SU-DHL-6 (cell line): ENCODE measurements at regions not wholly inside any gene's neighbourhood (a gene's known extent, or its start where the extent isn't known, plus 50 kb on each side); places are given as distances from the start of the nearest gene placed in this dataset.

Experiments
- H2AFZ ChIP-seq: fragments of 200-600 bp; sonication (generic); 2 replicates; pipeline ENCODE4 v1.6.1; 2014; ENCODE audit warnings: low read depth, mild to moderate bottlenecking, moderate library complexity, mixed read lengths, antibody characterized with exemption, low read length; ENCODE audit not compliant: severe bottlenecking
- H3F3A ChIP-seq: fragments of 200-600 bp; shearing (Covaris generic); 2 replicates; pipeline ENCODE4 v1.6.0; 2016; ENCODE audit warnings: antibody characterized with exemption, mild to moderate bottlenecking; ENCODE audit not compliant: insufficient read depth
- H3K27ac ChIP-seq: fragments of 200-600 bp; sonication (generic); 2 replicates; pipeline ENCODE4 v1.5.1; 2016; ENCODE audit warnings: low read depth, mild to moderate bottlenecking, low read length, moderate library complexity, mixed read lengths
- H3K27me3 ChIP-seq: fragments of 200-600 bp; sonication (generic), shearing (Covaris generic); 2 replicates; pipeline ENCODE4 v1.6.0; 2014; ENCODE audit warnings: mild to moderate bottlenecking, low read length
- H3K36me3 ChIP-seq: fragments of 200-600 bp; sonication (generic); 2 replicates; pipeline ENCODE4 v1.6.1; 2014; ENCODE audit warnings: mild to moderate bottlenecking, low read length, mixed read lengths
- H3K4me2 ChIP-seq: fragments of 300-600, 200-600 bp; shearing (Covaris generic), sonication (generic); 2 replicates; pipeline ENCODE4 v1.6.0; 2014; ENCODE audit warnings: low read length, low read depth, mild to moderate bottlenecking; ENCODE audit not compliant: poor library complexity, severe bottlenecking
- H3K4me3 ChIP-seq: fragments of 200-600 bp; sonication (generic); 2 replicates; pipeline ENCODE4 v1.5.1; 2014; ENCODE audit warnings: antibody characterized with exemption, low read length, mild to moderate bottlenecking, mixed read lengths; ENCODE audit not compliant: insufficient read depth, poor library complexity, severe bottlenecking
- H3K79me2 ChIP-seq: fragments of 200-600 bp; sonication (generic); 2 replicates; pipeline ENCODE4 v1.6.1; 2014; ENCODE audit warnings: mild to moderate bottlenecking, low read length, moderate library complexity; ENCODE audit not compliant: insufficient read depth
- H3K9ac ChIP-seq: fragments of 200-600 bp; sonication (generic); 2 replicates; pipeline ENCODE4 v1.7.0; 2014; ENCODE audit warnings: mild to moderate bottlenecking, low read length
- H3K9me2 ChIP-seq: fragments of 200-600 bp; sonication (generic); replicated peaks from 2 replicates; pipeline ENCODE4 v1.6.1; 2014; ENCODE audit warnings: low read length; ENCODE audit not compliant: insufficient read depth
- H3K9me3 ChIP-seq: fragments of 200-600 bp; sonication (generic); 2 replicates; pipeline ENCODE4 v1.6.1; 2014; ENCODE audit warnings: low read length, mixed read lengths; ENCODE audit not compliant: insufficient read depth
- H4K20me1 ChIP-seq: fragments of 200-600 bp; sonication (generic); 2 replicates; pipeline ENCODE4 v1.6.1; 2014; ENCODE audit warnings: low read depth, mild to moderate bottlenecking, antibody characterized with exemption, low read length, moderate library complexity, mixed read lengths
- EZH2phosphoT487 ChIP-seq: fragments of 200-600 bp; sonication (generic), shearing (Covaris generic); conservative IDR thresholded peaks from 2 replicates; pipeline ENCODE4 v1.6.1; 2018; ENCODE audit warnings: mild to moderate bottlenecking, antibody characterized with exemption, low read length, moderate library complexity, mixed read lengths
- TF ChIP-seq, protein P1 (sequence below): fragments of 200-600 bp; sonication (generic); IDR thresholded peaks from one replicate; pipeline ENCODE4 v1.5.1; 2017; ENCODE audit warnings: antibody characterized with exemption, mild to moderate bottlenecking, low read length, moderate library complexity; ENCODE audit not compliant: insufficient read depth, poor library complexity, severe bottlenecking

DNA sequence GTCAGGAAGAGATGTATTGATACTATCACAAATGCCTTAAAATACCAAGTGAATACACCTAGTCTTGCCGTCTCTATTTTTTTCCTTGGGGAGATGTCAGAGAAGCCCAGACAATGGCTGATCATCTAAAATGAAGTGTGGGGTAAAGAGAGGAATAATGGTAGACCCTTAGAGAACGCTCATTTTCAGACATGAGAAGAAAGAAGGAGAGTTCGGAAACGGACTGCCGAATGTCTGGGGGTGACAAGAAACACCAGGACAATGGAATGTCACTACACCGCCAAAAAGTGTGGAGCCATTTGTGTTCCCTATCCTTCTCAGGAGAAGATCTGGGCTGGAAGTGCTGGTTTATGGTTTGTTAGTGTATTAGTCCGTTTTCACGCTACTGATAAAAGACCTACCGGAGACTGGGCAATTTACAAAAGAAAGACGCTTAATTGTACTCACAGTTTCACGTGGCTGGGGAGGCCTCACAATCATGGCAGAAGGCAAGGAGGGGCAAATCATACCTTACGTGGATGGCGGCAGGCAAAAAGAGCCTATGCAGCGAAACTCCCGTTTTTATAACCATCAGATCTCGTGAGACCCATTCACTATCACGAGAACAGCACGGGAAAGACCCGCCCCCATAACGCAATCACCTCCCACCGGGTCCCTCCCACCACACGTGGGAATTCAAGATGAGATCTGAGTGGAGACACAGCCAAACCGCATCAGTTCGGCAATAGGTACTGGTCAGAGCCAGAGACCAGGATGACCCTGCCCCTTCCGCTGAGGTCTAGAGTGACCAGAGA lies 743.7 kb downstream of the GALR1 start:
- no peak overlapping the region for H3K4me2 ChIP-seq
- no peaks in the 10 kb centered on the region for H3K27me3 ChIP-seq
- no peak overlapping the region for H3K27ac ChIP-seq
- no peaks in the 10 kb centered on the region for H3K36me3 ChIP-seq
- no peaks in the 10 kb centered on the region for H3K79me2 ChIP-seq
- H3K9me2 ChIP-seq, result no peaks in the 10 kb centered on the region
- H3F3A ChIP-seq, result no peaks in the 10 kb centered on the region
- H3K9ac ChIP-seq, result no peak overlapping the region
- H3K9me3 ChIP-seq, result no peaks in the 10 kb centered on the region
- TF ChIP-seq, protein P1, sequence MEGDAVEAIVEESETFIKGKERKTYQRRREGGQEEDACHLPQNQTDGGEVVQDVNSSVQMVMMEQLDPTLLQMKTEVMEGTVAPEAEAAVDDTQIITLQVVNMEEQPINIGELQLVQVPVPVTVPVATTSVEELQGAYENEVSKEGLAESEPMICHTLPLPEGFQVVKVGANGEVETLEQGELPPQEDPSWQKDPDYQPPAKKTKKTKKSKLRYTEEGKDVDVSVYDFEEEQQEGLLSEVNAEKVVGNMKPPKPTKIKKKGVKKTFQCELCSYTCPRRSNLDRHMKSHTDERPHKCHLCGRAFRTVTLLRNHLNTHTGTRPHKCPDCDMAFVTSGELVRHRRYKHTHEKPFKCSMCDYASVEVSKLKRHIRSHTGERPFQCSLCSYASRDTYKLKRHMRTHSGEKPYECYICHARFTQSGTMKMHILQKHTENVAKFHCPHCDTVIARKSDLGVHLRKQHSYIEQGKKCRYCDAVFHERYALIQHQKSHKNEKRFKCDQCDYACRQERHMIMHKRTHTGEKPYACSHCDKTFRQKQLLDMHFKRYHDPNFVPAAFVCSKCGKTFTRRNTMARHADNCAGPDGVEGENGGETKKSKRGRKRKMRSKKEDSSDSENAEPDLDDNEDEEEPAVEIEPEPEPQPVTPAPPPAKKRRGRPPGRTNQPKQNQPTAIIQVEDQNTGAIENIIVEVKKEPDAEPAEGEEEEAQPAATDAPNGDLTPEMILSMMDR, result no peak
- no peak for TF ChIP-seq EZH2phosphoT487
- no peak overlapping the region for H3K4me3 ChIP-seq
- H4K20me1 ChIP-seq, result no peaks in the 10 kb centered on the region
- no peak overlapping the region for H2AFZ ChIP-seq

DNA sequence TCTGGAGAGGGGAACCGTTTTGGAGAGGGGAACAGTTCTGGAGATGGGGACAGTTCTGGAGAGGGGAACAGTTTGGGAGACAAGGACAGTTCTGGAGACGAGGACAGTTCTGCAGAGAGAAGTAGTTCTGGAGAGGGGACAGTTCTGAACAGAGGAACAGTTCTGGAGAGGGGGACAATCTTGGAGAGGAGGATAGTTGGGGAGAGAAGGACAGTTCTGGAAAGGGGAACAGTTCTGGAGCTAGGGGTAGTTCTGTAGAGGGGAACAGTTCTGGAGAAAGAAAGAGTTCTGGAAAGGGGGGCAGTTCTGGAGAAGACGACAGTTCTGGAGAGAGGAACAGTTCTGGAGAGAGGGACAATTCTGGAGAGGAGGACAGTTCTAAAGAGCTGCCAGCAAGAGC lies 745.9 kb downstream of the GALR1 start:
- no peak overlapping the region for H3K27ac ChIP-seq
- no peaks in the 10 kb centered on the region for H3K9me3 ChIP-seq
- no peaks in the 10 kb centered on the region for H3K9me2 ChIP-seq
- no peaks in the 10 kb centered on the region for H3F3A ChIP-seq
- H3K9ac ChIP-seq, result no peak overlapping the region
- no peak overlapping the region for H3K4me3 ChIP-seq
- no peak for TF ChIP-seq EZH2phosphoT487
- TF ChIP-seq, protein P1, result no peak
- no peak overlapping the region for H3K4me2 ChIP-seq
- no peaks in the 10 kb centered on the region for H4K20me1 ChIP-seq
- H2AFZ ChIP-seq, result no peak overlapping the region
- no peaks in the 10 kb centered on the region for H3K36me3 ChIP-seq
- H3K27me3 ChIP-seq, result no peaks in the 10 kb centered on the region
- H3K79me2 ChIP-seq, result no peaks in the 10 kb centered on the region

DNA sequence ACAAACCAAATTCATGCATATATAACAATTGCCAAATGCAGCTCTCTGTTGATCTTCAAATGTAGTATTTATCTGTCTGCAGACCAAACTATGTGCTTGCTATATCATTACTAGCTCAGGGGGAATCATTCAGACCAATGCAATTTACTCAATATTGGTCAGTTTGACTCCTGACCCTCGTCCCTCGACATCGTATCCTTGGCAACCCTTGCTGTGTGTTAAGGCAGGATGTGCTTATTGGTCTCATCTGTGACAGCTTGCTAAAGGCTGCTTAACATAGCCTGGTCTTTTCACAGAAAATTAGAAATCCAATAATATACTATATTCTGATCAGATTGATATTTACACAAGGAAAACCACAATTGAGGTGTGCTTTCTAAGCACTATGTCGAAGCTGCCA lies 747.1 kb downstream of the GALR1 start:
- H3K36me3 ChIP-seq, result no peaks in the 10 kb centered on the region
- no peaks in the 10 kb centered on the region for H3F3A ChIP-seq
- no peak overlapping the region for H3K27ac ChIP-seq
- TF ChIP-seq EZH2phosphoT487, result no peak
- H3K27me3 ChIP-seq, result no peaks in the 10 kb centered on the region
- H3K9ac ChIP-seq, result no peak overlapping the region
- no peaks in the 10 kb centered on the region for H3K79me2 ChIP-seq
- no peak overlapping the region for H2AFZ ChIP-seq
- H3K9me3 ChIP-seq, result no peaks in the 10 kb centered on the region
- H3K4me2 ChIP-seq, result no peak overlapping the region
- no peak overlapping the region for H3K4me3 ChIP-seq
- no peaks in the 10 kb centered on the region for H3K9me2 ChIP-seq
- H4K20me1 ChIP-seq, result no peaks in the 10 kb centered on the region

DNA sequence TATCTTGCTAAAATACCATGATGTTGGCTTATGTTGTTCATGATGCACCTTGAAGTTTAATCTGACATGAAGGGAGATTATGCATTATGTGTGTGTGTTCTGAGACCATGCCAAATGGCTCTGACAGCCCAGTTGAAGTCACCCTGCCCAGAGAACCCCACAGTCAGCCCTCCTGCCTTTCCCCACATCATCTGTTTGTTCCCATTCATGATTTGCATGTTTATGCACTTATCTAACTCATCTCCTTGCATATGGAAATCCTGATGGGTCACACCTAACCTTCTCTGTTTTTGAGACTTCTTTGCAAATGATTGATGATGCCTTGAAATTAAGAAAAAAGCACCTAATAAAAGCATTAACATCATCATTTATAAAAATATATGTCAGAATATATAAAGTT lies 752.2 kb downstream of the GALR1 start:
- Histone ChIP-seq H3K4me3 (no peak overlapping the region), H2AFZ (no peak overlapping the region), H3K27ac (no peak overlapping the region), H3K9me2 (no peaks in the 10 kb centered on the region), H3K9ac (no peak overlapping the region), H3K36me3 (no peaks in the 10 kb centered on the region), H3K79me2 (no peaks in the 10 kb centered on the region), H3K4me2 (no peak overlapping the region), H3F3A (no peaks in the 10 kb centered on the region), H3K27me3 (no peaks in the 10 kb centered on the region), H3K9me3 (no peaks in the 10 kb centered on the region), H4K20me1 (no peaks in the 10 kb centered on the region)
- TF ChIP-seq, protein P1, result no peak
- TF ChIP-seq EZH2phosphoT487, result no peak
